OCI-LY7 (cell line): ENCODE measurements at regions not wholly inside any gene's neighbourhood (a gene's known extent, or its start where the extent isn't known, plus 50 kb on each side); places are given as distances from the start of the nearest gene placed in this dataset.

ENCODE experiments used
- CTCF ChIP-seq: fragments of 200-600 bp; sonication (generic); conservative IDR thresholded peaks from 2 replicates; pipeline ENCODE4 v1.5.1; 2014; ENCODE audit warnings: mild to moderate bottlenecking, antibody characterized with exemption, low read length, moderate library complexity, mixed read lengths
- EZH2phosphoT487 ChIP-seq: fragments of 200-600 bp; sonication (generic); IDR thresholded peaks from 2 replicates; pipeline ENCODE4 v1.6.1; 2018; ENCODE audit warnings: low read depth, borderline replicate concordance, mild to moderate bottlenecking, mixed run types, antibody characterized with exemption, low read length, moderate library complexity, mixed read lengths

GRCh38 chr7:114214466-114214865 lies 200.1 kb upstream of the FOXP2 start:
- TF ChIP-seq CTCF (no peak), EZH2phosphoT487 (no peak)
